Anterior cingulate cortex (tissue), 58 donors: ENCODE measurements at regions not wholly inside any gene's neighbourhood (a gene's known extent, or its start where the extent isn't known, plus 50 kb on each side); places are given as distances from the start of the nearest gene placed in this dataset.

ENCODE experiments used
- DNase-seq, 58 donors: peaks; one replicate each; lab custom pipeline; 2025; lab: John Stamatoyannopoulos, UW

- DNase-seq = no peak
These were observed 194.3 kb downstream of the HS3ST3A1 start for GRCh38 chr17:13407381-13407780.

- no peak for DNase-seq
These were observed 195.9 kb downstream of the HS3ST3A1 start for GRCh38 chr17:13405807-13406206.

GRCh38 chr17:13405080-13405479 lies 196.6 kb downstream of the HS3ST3A1 start:
- DNase-seq = no peak

- no peak for DNase-seq
These were observed 197.5 kb downstream of the HS3ST3A1 start for GRCh38 chr17:13403982-13404946.

- no peak for DNase-seq
These were observed 201.2 kb downstream of the HS3ST3A1 start for GRCh38 chr17:13400491-13400890.

GRCh38 chr17:13398853-13399252 lies 202.9 kb downstream of the HS3ST3A1 start:
- DNase-seq = no peak

- no peak for DNase-seq
These were observed 203.6 kb downstream of the HS3ST3A1 start for GRCh38 chr17:13398091-13398490.

- no peak for DNase-seq
These were observed 205.9 kb downstream of the HS3ST3A1 start for GRCh38 chr17:13395862-13396261.

GRCh38 chr17:13395346-13395745 lies 206.4 kb downstream of the HS3ST3A1 start:
- no peak for DNase-seq

GRCh38 chr17:13393841-13394710 lies 207.7 kb downstream of the HS3ST3A1 start:
- no peak for DNase-seq

GRCh38 chr17:13387952-13388351 lies 213.8 kb downstream of the HS3ST3A1 start:
- DNase-seq = no peak

GRCh38 chr17:13387236-13387635 lies 214.5 kb downstream of the HS3ST3A1 start:
- no peak for DNase-seq

- DNase-seq = no peak
These were observed 216.2 kb downstream of the HS3ST3A1 start for GRCh38 chr17:13385481-13385911.

- DNase-seq = no peak
These were observed 217.1 kb downstream of the HS3ST3A1 start for GRCh38 chr17:13384626-13385025.

GRCh38 chr17:13378361-13378760 lies 223.4 kb downstream of the HS3ST3A1 start:
- DNase-seq = no peak

- DNase-seq = peak in 38 of 58 donors; percentile 1 to 84 (median 23)
These were observed 227.3 kb downstream of the HS3ST3A1 start for GRCh38 chr17:13374203-13375143.

GRCh38 chr17:13372432-13372831 lies 229.3 kb downstream of the HS3ST3A1 start:
- no peak for DNase-seq

GRCh38 chr17:13367154-13367553 lies 234.6 kb downstream of the HS3ST3A1 start:
- no peak for DNase-seq

- no peak for DNase-seq
These were observed 236.4 kb downstream of the HS3ST3A1 start for GRCh38 chr17:13365331-13365730.

GRCh38 chr17:13363771-13364170 lies 238.0 kb downstream of the HS3ST3A1 start:
- no peak for DNase-seq
